Esophagus muscularis mucosa (tissue), 4 donors: ENCODE measurements at regions not wholly inside any gene's neighbourhood (a gene's known extent, or its start where the extent isn't known, plus 50 kb on each side); places are given as distances from the start of the nearest gene placed in this dataset.
"Not testable (repeated sequence)": the region's sequence is repeated elsewhere in the genome, so short reads cannot be mapped to it uniquely, and the experiment has no call there.

ENCODE experiments used
- EP300 ChIP-seq: sonication (generic); formaldehyde crosslinking; IDR thresholded peaks from one replicate; pipeline ENCODE4 v1.6.1; 2017; ENCODE audit warnings: antibody characterized with exemption
- POLR2A ChIP-seq: fragments of 450-650 bp; IDR thresholded peaks from one replicate; pipeline ENCODE4 v1.6.1; 2017; ENCODE audit warnings: antibody characterized with exemption, moderate library complexity, mild to moderate bottlenecking, low read depth
- POLR2AphosphoS5 ChIP-seq, 2 donors: sonication (generic); formaldehyde crosslinking; IDR thresholded peaks; one replicate each; pipeline ENCODE4 v1.6.1; 2017; ENCODE audit warnings: antibody characterized with exemption in 2 of 2
- TF ChIP-seq, protein P1 (sequence below), 3 experiments: fragments of 200-600 bp in 2 of 3; fragments of 450-650 bp in 1 of 3; sonication (generic) in 2 of 3; IDR thresholded peaks; one replicate each; pipeline ENCODE4 v1.5.1; 2017 to 2019; ENCODE audit warnings: antibody characterized with exemption in 3 of 3, mild to moderate bottlenecking in 2 of 3, moderate library complexity in 1 of 3

GRCh38 chr1:47604869-47605268, 167.0 kb downstream of the FOXD2 start:
- not testable (repeated sequence) for TF ChIP-seq POLR2A; EP300; POLR2AphosphoS5 (IDR thresholded peaks at IDR 0.05)
- TF ChIP-seq, protein P1, sequence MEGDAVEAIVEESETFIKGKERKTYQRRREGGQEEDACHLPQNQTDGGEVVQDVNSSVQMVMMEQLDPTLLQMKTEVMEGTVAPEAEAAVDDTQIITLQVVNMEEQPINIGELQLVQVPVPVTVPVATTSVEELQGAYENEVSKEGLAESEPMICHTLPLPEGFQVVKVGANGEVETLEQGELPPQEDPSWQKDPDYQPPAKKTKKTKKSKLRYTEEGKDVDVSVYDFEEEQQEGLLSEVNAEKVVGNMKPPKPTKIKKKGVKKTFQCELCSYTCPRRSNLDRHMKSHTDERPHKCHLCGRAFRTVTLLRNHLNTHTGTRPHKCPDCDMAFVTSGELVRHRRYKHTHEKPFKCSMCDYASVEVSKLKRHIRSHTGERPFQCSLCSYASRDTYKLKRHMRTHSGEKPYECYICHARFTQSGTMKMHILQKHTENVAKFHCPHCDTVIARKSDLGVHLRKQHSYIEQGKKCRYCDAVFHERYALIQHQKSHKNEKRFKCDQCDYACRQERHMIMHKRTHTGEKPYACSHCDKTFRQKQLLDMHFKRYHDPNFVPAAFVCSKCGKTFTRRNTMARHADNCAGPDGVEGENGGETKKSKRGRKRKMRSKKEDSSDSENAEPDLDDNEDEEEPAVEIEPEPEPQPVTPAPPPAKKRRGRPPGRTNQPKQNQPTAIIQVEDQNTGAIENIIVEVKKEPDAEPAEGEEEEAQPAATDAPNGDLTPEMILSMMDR (IDR thresholded peaks at IDR 0.05) = not testable (repeated sequence)
